ENCODE measurements at regions not wholly inside any gene's neighbourhood (a gene's known extent, or its start where the extent isn't known, plus 50 kb on each side); places are given as distances from the start of the nearest gene placed in this dataset.

DNA sequence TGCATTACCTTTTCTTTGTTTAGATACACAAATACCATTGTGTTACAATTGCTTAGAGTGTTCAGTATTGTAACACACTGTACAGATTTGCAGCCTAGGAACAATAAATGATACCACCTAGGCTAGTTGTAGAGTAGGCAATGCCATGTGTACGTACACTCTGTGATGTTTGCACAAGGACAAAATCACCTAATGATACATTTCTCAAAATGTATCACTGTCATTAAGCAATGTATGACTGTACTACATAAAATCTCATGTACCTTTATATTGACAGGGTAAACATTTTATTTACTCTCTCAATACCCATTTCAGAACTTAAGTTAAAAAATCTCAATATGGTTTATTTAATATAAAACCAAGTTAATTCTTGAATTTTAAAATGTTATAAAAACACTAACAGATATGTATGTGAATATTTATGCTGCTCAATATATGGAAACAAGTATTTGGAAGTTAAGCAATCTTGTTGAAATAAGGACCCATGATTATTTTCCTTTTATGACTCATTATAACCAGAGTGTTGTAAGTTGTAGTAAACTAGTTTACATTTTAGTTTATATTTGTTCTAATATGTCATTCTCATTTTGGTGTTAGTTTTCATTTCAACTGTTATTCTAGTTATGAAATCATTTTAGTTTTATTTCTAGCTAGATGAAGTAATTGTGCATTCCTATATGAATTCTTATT is 409.2 kb downstream of the TLL1 start:
- no peak overlapping the region for H4K91ac ChIP-seq (ENCODE audit: low read depth, low read length)
- H3K23ac ChIP-seq (ENCODE audit: low read length): no peak overlapping the region
- no peak overlapping the region for H3K18ac ChIP-seq (ENCODE audit: low read length)
- H3K9me3 ChIP-seq (ENCODE audit: insufficient read depth, low read depth, low read length): no peaks in the 10 kb centered on the region
- H4K8ac ChIP-seq (ENCODE audit: low read depth, low read length): no peak overlapping the region
- H3K14ac ChIP-seq (ENCODE audit: low read length): no peak overlapping the region
- H2BK120ac ChIP-seq (ENCODE audit: insufficient read depth, low read length, poor library complexity): no peak overlapping the region
- WGBS (ENCODE audit: extremely low coverage, insufficient coverage, insufficient read length): no CpG with 5 or more reads among the region's 1 CpG
- no peak overlapping the region for H3K9ac ChIP-seq (ENCODE audit: low read length)
- H3K36me3 ChIP-seq (ENCODE audit: control insufficient read depth in 1 of 2, insufficient read depth in 2 of 2, low read length in 2 of 2): no peaks in the 10 kb centered on the region
- no peak overlapping the region for H2AK5ac ChIP-seq (ENCODE audit: low read length)
- H3K4me3 ChIP-seq (ENCODE audit: low read depth, low read length): no peak overlapping the region
- no peak overlapping the region for H3K4ac ChIP-seq (ENCODE audit: low read depth, low read length)
- H2AFZ ChIP-seq (ENCODE audit: insufficient read depth, low read length, poor library complexity): no peak overlapping the region
- H3K79me2 ChIP-seq (ENCODE audit: control insufficient read depth, insufficient read depth, low read length, poor library complexity): no peaks in the 10 kb centered on the region
- H2BK12ac ChIP-seq (ENCODE audit: low read length): no peak overlapping the region
- H3K4me2 ChIP-seq (ENCODE audit: low read length): no peak overlapping the region
- H3K27ac ChIP-seq (ENCODE audit: low read depth, low read length): no peak overlapping the region
- no peaks in the 10 kb centered on the region for H3K4me1 ChIP-seq (ENCODE audit: control insufficient read depth in 1 of 2, insufficient read depth in 2 of 2, low read length in 2 of 2)
- no peak for DNase-seq
- no peak overlapping the region for H2BK5ac ChIP-seq (ENCODE audit: low read depth, low read length, poor library complexity)
- H3K27me3 ChIP-seq (ENCODE audit: insufficient read depth, low read length): no peaks in the 10 kb centered on the region
- no peaks in the 10 kb centered on the region for H3K79me1 ChIP-seq (ENCODE audit: low read length)
- no peak overlapping the region for H4K12ac ChIP-seq (ENCODE audit: low read depth, low read length)

- no peak overlapping the region for H4K8ac ChIP-seq (ENCODE audit: low read depth, low read length)
- no peak overlapping the region for H2BK120ac ChIP-seq (ENCODE audit: insufficient read depth, low read length, poor library complexity)
- H4K91ac ChIP-seq (ENCODE audit: low read depth, low read length): no peak overlapping the region
- no peak overlapping the region for H3K18ac ChIP-seq (ENCODE audit: low read length)
- no peak overlapping the region for H3K4ac ChIP-seq (ENCODE audit: low read depth, low read length)
- no peak overlapping the region for H2BK12ac ChIP-seq (ENCODE audit: low read length)
- no peaks in the 10 kb centered on the region for H3K27me3 ChIP-seq (ENCODE audit: insufficient read depth, low read length)
- H3K27ac ChIP-seq (ENCODE audit: low read depth, low read length): no peak overlapping the region
- H3K4me2 ChIP-seq (ENCODE audit: low read length): no peak overlapping the region
- no peak overlapping the region for H3K9ac ChIP-seq (ENCODE audit: low read length)
- H2AK5ac ChIP-seq (ENCODE audit: low read length): no peak overlapping the region
- H3K36me3 ChIP-seq (ENCODE audit: control insufficient read depth in 1 of 2, insufficient read depth in 2 of 2, low read length in 2 of 2): no peaks in the 10 kb centered on the region
- DNase-seq: no peak
- H3K4me3 ChIP-seq (ENCODE audit: low read depth, low read length): no peak overlapping the region
- no peaks in the 10 kb centered on the region for H3K9me3 ChIP-seq (ENCODE audit: insufficient read depth, low read depth, low read length)
- H4K12ac ChIP-seq (ENCODE audit: low read depth, low read length): no peak overlapping the region
- H3K4me1 ChIP-seq (ENCODE audit: control insufficient read depth in 1 of 2, insufficient read depth in 2 of 2, low read length in 2 of 2): no peaks in the 10 kb centered on the region
- no peak overlapping the region for H2BK5ac ChIP-seq (ENCODE audit: low read depth, low read length, poor library complexity)
- H3K23ac ChIP-seq (ENCODE audit: low read length): no peak overlapping the region
- H3K79me2 ChIP-seq (ENCODE audit: control insufficient read depth, insufficient read depth, low read length, poor library complexity): no peaks in the 10 kb centered on the region
- H2AFZ ChIP-seq (ENCODE audit: insufficient read depth, low read length, poor library complexity): no peak overlapping the region
- no peaks in the 10 kb centered on the region for H3K79me1 ChIP-seq (ENCODE audit: low read length)
- no peak overlapping the region for H3K14ac ChIP-seq (ENCODE audit: low read length)
Observed at GRCh38 chr4:166284221-166284620, 411.2 kb downstream of the TLL1 start.

GRCh38 chr4:166290426-166290825 is 417.4 kb downstream of the TLL1 start:
- H4K91ac ChIP-seq (ENCODE audit: low read depth, low read length): no peak overlapping the region
- H4K8ac ChIP-seq (ENCODE audit: low read depth, low read length): no peak overlapping the region
- no peaks in the 10 kb centered on the region for H3K79me2 ChIP-seq (ENCODE audit: control insufficient read depth, insufficient read depth, low read length, poor library complexity)
- H3K27ac ChIP-seq (ENCODE audit: low read depth, low read length): no peak overlapping the region
- H2AFZ ChIP-seq (ENCODE audit: insufficient read depth, low read length, poor library complexity): no peak overlapping the region
- no peaks in the 10 kb centered on the region for H3K4me1 ChIP-seq (ENCODE audit: control insufficient read depth in 1 of 2, insufficient read depth in 2 of 2, low read length in 2 of 2)
- H3K4me2 ChIP-seq (ENCODE audit: low read length): no peak overlapping the region
- no peak overlapping the region for H4K12ac ChIP-seq (ENCODE audit: low read depth, low read length)
- H3K36me3 ChIP-seq (ENCODE audit: control insufficient read depth in 1 of 2, insufficient read depth in 2 of 2, low read length in 2 of 2): no peaks in the 10 kb centered on the region
- no peak overlapping the region for H2AK5ac ChIP-seq (ENCODE audit: low read length)
- WGBS (ENCODE audit: extremely low coverage, insufficient coverage, insufficient read length): no CpG with 5 or more reads among the region's 4 CpGs
- H3K9me3 ChIP-seq (ENCODE audit: insufficient read depth, low read depth, low read length): no peaks in the 10 kb centered on the region
- no peak overlapping the region for H3K18ac ChIP-seq (ENCODE audit: low read length)
- H2BK5ac ChIP-seq (ENCODE audit: low read depth, low read length, poor library complexity): no peak overlapping the region
- no peaks in the 10 kb centered on the region for H3K27me3 ChIP-seq (ENCODE audit: insufficient read depth, low read length)
- H2BK120ac ChIP-seq (ENCODE audit: insufficient read depth, low read length, poor library complexity): no peak overlapping the region
- no peak overlapping the region for H3K23ac ChIP-seq (ENCODE audit: low read length)
- no peak overlapping the region for H3K9ac ChIP-seq (ENCODE audit: low read length)
- H3K79me1 ChIP-seq (ENCODE audit: low read length): no peaks in the 10 kb centered on the region
- DNase-seq: no peak
- no peak overlapping the region for H3K4me3 ChIP-seq (ENCODE audit: low read depth, low read length)
- H3K4ac ChIP-seq (ENCODE audit: low read depth, low read length): no peak overlapping the region
- no peak overlapping the region for H3K14ac ChIP-seq (ENCODE audit: low read length)
- no peak overlapping the region for H2BK12ac ChIP-seq (ENCODE audit: low read length)

DNA sequence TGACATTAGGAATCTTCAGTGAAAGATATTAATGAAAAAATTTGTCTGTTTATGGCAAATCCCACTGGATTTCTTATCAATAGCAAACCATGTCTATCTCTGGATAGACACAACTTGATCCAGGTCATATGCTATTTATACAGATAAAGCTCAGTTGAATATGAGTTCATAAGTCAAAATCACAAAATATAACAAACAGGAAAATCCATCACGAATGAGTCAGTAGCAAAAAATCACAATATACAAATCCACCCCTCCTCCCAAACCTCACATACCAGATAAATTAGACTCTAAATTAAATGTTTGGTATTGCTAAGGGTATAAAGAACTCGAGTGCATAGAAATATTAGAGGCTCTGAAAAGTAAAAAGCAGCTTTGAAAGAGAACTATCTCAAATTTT is 420.5 kb downstream of the TLL1 start:
- H3K4ac ChIP-seq (ENCODE audit: low read depth, low read length): no peak overlapping the region
- H2AK5ac ChIP-seq (ENCODE audit: low read length): no peak overlapping the region
- no peak overlapping the region for H3K9ac ChIP-seq (ENCODE audit: low read length)
- no peaks in the 10 kb centered on the region for H3K27me3 ChIP-seq (ENCODE audit: insufficient read depth, low read length)
- H2BK5ac ChIP-seq (ENCODE audit: low read depth, low read length, poor library complexity): no peak overlapping the region
- H3K27ac ChIP-seq (ENCODE audit: low read depth, low read length): no peak overlapping the region
- H3K4me1 ChIP-seq (ENCODE audit: control insufficient read depth in 1 of 2, insufficient read depth in 2 of 2, low read length in 2 of 2): no peaks in the 10 kb centered on the region
- no peak overlapping the region for H4K91ac ChIP-seq (ENCODE audit: low read depth, low read length)
- no peak overlapping the region for H2BK12ac ChIP-seq (ENCODE audit: low read length)
- no peak overlapping the region for H4K8ac ChIP-seq (ENCODE audit: low read depth, low read length)
- no peaks in the 10 kb centered on the region for H3K79me2 ChIP-seq (ENCODE audit: control insufficient read depth, insufficient read depth, low read length, poor library complexity)
- H3K4me3 ChIP-seq (ENCODE audit: low read depth, low read length): no peak overlapping the region
- WGBS (ENCODE audit: extremely low coverage, insufficient coverage, insufficient read length): no CpG with 5 or more reads among the region's 2 CpGs
- H2AFZ ChIP-seq (ENCODE audit: insufficient read depth, low read length, poor library complexity): no peak overlapping the region
- no peak for DNase-seq
- no peak overlapping the region for H3K18ac ChIP-seq (ENCODE audit: low read length)
- H3K79me1 ChIP-seq (ENCODE audit: low read length): no peaks in the 10 kb centered on the region
- H3K4me2 ChIP-seq (ENCODE audit: low read length): no peak overlapping the region
- H2BK120ac ChIP-seq (ENCODE audit: insufficient read depth, low read length, poor library complexity): no peak overlapping the region
- no peak overlapping the region for H3K23ac ChIP-seq (ENCODE audit: low read length)
- no peaks in the 10 kb centered on the region for H3K9me3 ChIP-seq (ENCODE audit: insufficient read depth, low read depth, low read length)
- no peaks in the 10 kb centered on the region for H3K36me3 ChIP-seq (ENCODE audit: control insufficient read depth in 1 of 2, insufficient read depth in 2 of 2, low read length in 2 of 2)
- H4K12ac ChIP-seq (ENCODE audit: low read depth, low read length): no peak overlapping the region
- no peak overlapping the region for H3K14ac ChIP-seq (ENCODE audit: low read length)

Measured in trophoblast cell (in vitro differentiated cells and primary cell).